ENCODE measurements at regions not wholly inside any gene's neighbourhood (a gene's known extent, or its start where the extent isn't known, plus 50 kb on each side); places are given as distances from the start of the nearest gene placed in this dataset.
A peak's percentile ranks its signal among the peaks of the same experiment; 100 is the strongest.

DNA sequence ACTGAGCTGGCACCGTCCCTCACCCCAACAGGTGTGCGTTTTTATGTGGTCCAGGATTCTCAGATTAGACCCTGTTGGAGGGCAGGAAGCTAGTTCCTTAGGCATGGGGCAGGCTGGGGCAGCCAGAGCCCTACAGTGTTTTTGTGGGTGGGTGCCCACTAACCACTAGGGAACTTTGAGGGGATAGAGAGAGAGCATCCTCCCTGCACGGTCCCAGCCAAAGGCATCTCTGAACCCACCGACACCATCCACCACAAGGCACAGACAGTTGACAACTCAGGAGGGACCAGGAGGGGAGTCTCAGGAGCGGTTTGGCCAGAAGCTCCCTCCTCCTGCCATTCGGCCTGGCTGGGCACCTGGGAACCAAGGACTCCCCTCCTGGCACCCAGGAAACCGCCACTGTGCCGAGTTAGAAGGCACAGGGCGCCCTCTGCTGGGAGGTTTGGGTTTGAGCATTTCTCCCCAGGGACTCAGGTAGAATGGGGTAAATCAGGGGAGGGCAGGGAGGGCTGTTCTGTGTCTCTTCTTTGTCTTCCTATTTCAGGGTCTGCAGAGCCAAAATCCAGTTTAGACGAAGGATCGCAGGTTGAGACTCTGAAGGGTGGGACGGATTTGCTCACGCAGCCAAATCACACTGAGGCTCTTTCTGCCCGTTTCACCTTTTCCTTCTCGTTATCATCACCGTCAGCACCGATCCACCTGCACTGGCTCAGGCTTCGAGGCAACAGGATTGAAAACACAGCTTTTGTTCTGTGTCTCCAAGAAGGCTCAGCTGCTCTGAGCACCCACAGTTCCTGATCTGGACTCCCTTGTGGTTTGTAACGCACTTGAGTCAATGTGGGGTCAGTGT, 84.8 kb upstream of the COL13A1 start:
- peak in 7 of 8 donors; percentile 26 to 64 (median 54) for ATAC-seq
- intact Hi-C loops (cut with DNase I) = loop anchor here in 8 of 10 donors (1.0 to 5.0 kb wide), 3 partner anchors 70 to 73 kb away; no protein-coding TSS in a partner anchor
- Histone ChIP-seq H3K9me3 (peaks cover 0 to 10% (median 0%) of the 10 kb centered on the region in 11 donors), H3K36me3 (no peaks in the 10 kb centered on the region), H3K4me3 (no peak overlapping the region), H3K27me3 (no peaks in the 10 kb centered on the region), H3K27ac (no peak overlapping the region), H3K4me1 (peaks cover 0 to 17% (median 6%) of the 10 kb centered on the region in 9 donors)
- TF ChIP-seq, protein P1, sequence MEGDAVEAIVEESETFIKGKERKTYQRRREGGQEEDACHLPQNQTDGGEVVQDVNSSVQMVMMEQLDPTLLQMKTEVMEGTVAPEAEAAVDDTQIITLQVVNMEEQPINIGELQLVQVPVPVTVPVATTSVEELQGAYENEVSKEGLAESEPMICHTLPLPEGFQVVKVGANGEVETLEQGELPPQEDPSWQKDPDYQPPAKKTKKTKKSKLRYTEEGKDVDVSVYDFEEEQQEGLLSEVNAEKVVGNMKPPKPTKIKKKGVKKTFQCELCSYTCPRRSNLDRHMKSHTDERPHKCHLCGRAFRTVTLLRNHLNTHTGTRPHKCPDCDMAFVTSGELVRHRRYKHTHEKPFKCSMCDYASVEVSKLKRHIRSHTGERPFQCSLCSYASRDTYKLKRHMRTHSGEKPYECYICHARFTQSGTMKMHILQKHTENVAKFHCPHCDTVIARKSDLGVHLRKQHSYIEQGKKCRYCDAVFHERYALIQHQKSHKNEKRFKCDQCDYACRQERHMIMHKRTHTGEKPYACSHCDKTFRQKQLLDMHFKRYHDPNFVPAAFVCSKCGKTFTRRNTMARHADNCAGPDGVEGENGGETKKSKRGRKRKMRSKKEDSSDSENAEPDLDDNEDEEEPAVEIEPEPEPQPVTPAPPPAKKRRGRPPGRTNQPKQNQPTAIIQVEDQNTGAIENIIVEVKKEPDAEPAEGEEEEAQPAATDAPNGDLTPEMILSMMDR (IDR thresholded peaks at IDR 0.05) = peak; percentile 27 to 72 (median 66)
- 55 to 56% methylated on average over 19 of the region's 19 CpGs for WGBS, 2 donors
- peak in 1 of 2 donors; percentile 40 for DNase-seq

DNA sequence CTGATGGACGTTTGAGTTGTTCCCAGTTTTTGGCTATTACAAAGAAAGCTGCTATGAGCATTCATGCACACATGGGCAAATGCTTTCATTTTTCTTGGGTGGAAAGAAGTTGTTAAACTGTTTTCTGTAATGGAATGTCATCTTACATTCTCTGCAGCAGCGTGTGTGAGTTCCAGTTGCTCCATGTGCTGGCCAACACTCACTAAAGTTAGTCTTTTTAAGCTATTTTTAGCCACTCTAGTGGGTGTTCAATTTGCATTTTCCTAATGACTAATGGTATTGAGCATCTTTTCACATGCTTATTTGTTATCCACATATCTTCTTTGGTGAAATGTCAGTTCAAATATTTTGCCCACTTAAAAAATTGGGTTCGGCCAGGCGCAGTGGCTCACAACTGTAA, 82.8 kb upstream of the COL13A1 start:
- 79 to 80% methylated on average over 4 of the region's 4 CpGs for WGBS, 2 donors
- TF ChIP-seq, protein P1 (IDR thresholded peaks at IDR 0.05) = no peak
- Histone ChIP-seq H3K27ac (no peak overlapping the region), H3K9me3 (peaks cover 0 to 10% (median 0%) of the 10 kb centered on the region in 11 donors), H3K27me3 (no peaks in the 10 kb centered on the region), H3K36me3 (no peaks in the 10 kb centered on the region), H3K4me1 (peaks cover 0 to 27% (median 10%) of the 10 kb centered on the region in 9 donors), H3K4me3 (no peak overlapping the region)
- no peak for ATAC-seq
- DNase-seq = no peak
- intact Hi-C loops (cut with DNase I) = loop anchor here in 2 of 10 donors (1.0 to 5.0 kb wide), 2 partner anchors 24 to 72 kb away; no protein-coding TSS in a partner anchor

DNA sequence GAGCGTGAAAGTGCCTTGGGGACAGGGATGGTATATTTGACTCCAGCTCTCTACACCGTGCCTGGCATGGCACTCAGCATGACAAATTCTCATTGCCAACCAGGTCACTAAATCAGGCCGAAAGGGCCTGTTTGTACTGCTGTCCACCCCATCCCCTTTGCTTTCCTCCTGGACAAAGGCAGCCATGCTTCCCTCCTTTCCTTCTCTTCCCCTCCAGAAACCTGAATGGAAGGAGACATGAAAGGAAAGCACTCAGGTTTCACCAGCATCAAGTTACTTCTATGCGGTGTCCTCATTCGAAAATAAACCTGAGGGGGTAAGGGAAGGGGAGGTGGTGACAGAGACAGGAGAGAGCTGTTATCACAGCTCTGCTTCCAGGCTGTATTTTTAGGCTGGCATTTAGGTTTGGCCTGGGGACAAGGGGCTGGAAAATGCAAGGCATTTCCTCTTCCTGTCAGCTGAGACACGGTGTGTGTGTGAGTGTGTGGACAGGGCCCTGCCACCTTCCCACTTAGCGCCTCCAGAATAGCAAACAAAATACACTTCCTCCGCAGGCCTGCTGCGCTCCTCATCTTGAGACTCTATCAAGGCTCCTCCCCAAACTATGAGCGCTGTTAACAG, 79.9 kb upstream of the COL13A1 start:
- ATAC-seq (peak; percentile 88 to 97 (median 94)), DNase-seq (peak; percentile 56 to 88)
- TF ChIP-seq, protein P1 (IDR thresholded peaks at IDR 0.05) = no peak
- peaks cover 0 to 18% (median 9%) of the 10 kb centered on the region in 9 donors for H3K4me1 ChIP-seq
- 22 to 32% methylated on average over 10 of the region's 10 CpGs for WGBS, 2 donors
- H3K36me3 ChIP-seq = no peaks in the 10 kb centered on the region
- no peak overlapping the region for H3K4me3 ChIP-seq
- peaks cover 0 to 10% (median 0%) of the 10 kb centered on the region in 11 donors for H3K9me3 ChIP-seq
- no peaks in the 10 kb centered on the region for H3K27me3 ChIP-seq
- peak overlapping the region; percentile 41 to 90 (median 82) for H3K27ac ChIP-seq
- intact Hi-C loops (cut with DNase I) = loop anchor here in 1 of 10 donors (5.0 kb wide), 1 partner anchor 81 kb away; the partner anchor contains the start of gene COL13A1

DNA sequence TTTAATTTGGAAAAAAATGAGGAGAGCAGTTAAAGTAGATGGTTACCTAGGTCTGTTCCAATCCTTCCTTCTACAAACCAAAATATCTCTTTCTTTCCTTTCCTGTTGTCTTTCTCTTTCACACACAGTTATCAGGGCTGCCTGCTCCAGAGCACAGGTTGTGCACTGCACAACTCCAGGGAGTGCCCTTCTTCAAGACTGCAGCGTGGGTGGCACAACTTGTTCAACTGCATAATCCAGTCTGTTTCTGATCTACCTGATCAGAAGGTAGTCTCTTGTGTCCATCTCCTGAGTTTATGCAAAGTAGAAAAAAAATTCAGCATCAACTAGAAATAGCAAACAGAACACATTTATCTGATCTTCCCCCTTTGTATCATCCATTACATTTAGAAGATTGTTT, 78.1 kb upstream of the COL13A1 start:
- DNase-seq = no peak
- Histone ChIP-seq H3K36me3 (no peaks in the 10 kb centered on the region), H3K27ac (no peak overlapping the region), H3K27me3 (no peaks in the 10 kb centered on the region), H3K4me3 (no peak overlapping the region), H3K4me1 (peaks cover 5 to 34% (median 20%) of the 10 kb centered on the region in 9 donors), H3K9me3 (peaks cover 0 to 10% (median 0%) of the 10 kb centered on the region in 11 donors)
- TF ChIP-seq, protein P1 (IDR thresholded peaks at IDR 0.05) = no peak
- ATAC-seq = no peak
- intact Hi-C loops (cut with DNase I) = loop anchor here in 1 of 10 donors (5.0 kb wide), 1 partner anchor 79 kb away; the partner anchor contains the start of gene COL13A1
- 83 to 96% methylated on average over 1 of the region's 1 CpG for WGBS, 2 donors
